OCI-LY1 (cell line): ENCODE measurements at regions not wholly inside any gene's neighbourhood (a gene's known extent, or its start where the extent isn't known, plus 50 kb on each side); places are given as distances from the start of the nearest gene placed in this dataset.

Source experiments
- H2AFZ ChIP-seq: fragments of 200-600 bp; sonication (generic), shearing (Covaris generic); 2 replicates; pipeline ENCODE4 v1.6.0; 2014; ENCODE audit warnings: antibody characterized with exemption, mild to moderate bottlenecking, low read length
- H3F3A ChIP-seq: fragments of 200-600 bp; sonication (generic), shearing (Covaris generic); 2 replicates; pipeline ENCODE4 v1.6.0; 2014; ENCODE audit warnings: mild to moderate bottlenecking, antibody characterized with exemption, low read length, moderate library complexity; ENCODE audit not compliant: insufficient read depth
- H3K27ac ChIP-seq: fragments of 200-600 bp; sonication (generic); 2 replicates; pipeline ENCODE4 v1.5.1; 2014; ENCODE audit warnings: low read length, mixed run types, mild to moderate bottlenecking, low read depth; ENCODE audit not compliant: poor library complexity, severe bottlenecking
- H3K27me3 ChIP-seq: fragments of 200-600 bp; sonication (generic); 2 replicates; pipeline ENCODE4 v1.6.0; 2014; ENCODE audit warnings: antibody characterized with exemption, mild to moderate bottlenecking, low read length, moderate library complexity; ENCODE audit not compliant: insufficient read depth
- H3K36me3 ChIP-seq: fragments of 200-600 bp; sonication (generic); 2 replicates; pipeline ENCODE4 v1.6.1; 2014; ENCODE audit warnings: mild to moderate bottlenecking, antibody characterized with exemption, low read length, moderate library complexity, mixed read lengths; ENCODE audit not compliant: insufficient read depth
- H3K4me1 ChIP-seq: fragments of 200-600 bp; sonication (generic); 2 replicates; pipeline ENCODE4 v1.5.1; 2014; ENCODE audit warnings: mild to moderate bottlenecking, low read length, moderate library complexity; ENCODE audit not compliant: insufficient read depth, severe bottlenecking
- H3K4me2 ChIP-seq: fragments of 200-600 bp; sonication (generic), shearing (Covaris generic); 2 replicates; pipeline ENCODE4 v1.6.1; 2014; ENCODE audit warnings: low read length
- H3K4me3 ChIP-seq: fragments of 200-600 bp; sonication (generic); 2 replicates; pipeline ENCODE4 v1.5.1; 2014; ENCODE audit warnings: low read length, low read depth, mild to moderate bottlenecking, mixed read lengths; ENCODE audit not compliant: poor library complexity, severe bottlenecking
- H3K79me2 ChIP-seq: fragments of 200-600 bp; shearing (Covaris generic); 2 replicates; pipeline ENCODE4 v1.6.1; 2016; ENCODE audit warnings: mixed run types, low read length, mixed read lengths; ENCODE audit not compliant: insufficient read depth
- H3K9ac ChIP-seq: fragments of 200-600 bp; sonication (generic), shearing (Covaris generic); 2 replicates; pipeline ENCODE4 v1.6.1; 2014; ENCODE audit warnings: mild to moderate bottlenecking, low read length, mixed read lengths
- H3K9me2 ChIP-seq: fragments of 200-600 bp; sonication (generic), shearing (Covaris generic); 2 replicates; pipeline ENCODE4 v1.6.1; 2014; ENCODE audit warnings: low read depth, mild to moderate bottlenecking, low read length, mixed read lengths
- H3K9me3 ChIP-seq: fragments of 200-600 bp; shearing (Covaris generic); 2 replicates; pipeline ENCODE4 v1.6.1; 2014; ENCODE audit warnings: low read length, mixed read lengths
- H4K20me1 ChIP-seq: fragments of 200-600 bp; sonication (generic), shearing (Covaris generic); 2 replicates; pipeline ENCODE4 v1.6.0; 2016; ENCODE audit warnings: mild to moderate bottlenecking, low read length; ENCODE audit not compliant: insufficient read depth
- EZH2 ChIP-seq: fragments of 200-600 bp; sonication (generic), shearing (Covaris generic); IDR thresholded peaks from 2 replicates; pipeline ENCODE4 v1.8.0; 2017; ENCODE audit warnings: borderline replicate concordance, mixed run types, mild to moderate bottlenecking, antibody characterized with exemption, low read length, moderate library complexity, mixed read lengths
- TF ChIP-seq, protein P1 (sequence below): fragments of 200-600 bp; sonication (generic), shearing (Covaris generic); IDR thresholded peaks from 2 replicates; pipeline ENCODE4 v1.5.1; 2017; ENCODE audit warnings: mild to moderate bottlenecking, antibody characterized with exemption, low read length, moderate library complexity, mixed read lengths

DNA sequence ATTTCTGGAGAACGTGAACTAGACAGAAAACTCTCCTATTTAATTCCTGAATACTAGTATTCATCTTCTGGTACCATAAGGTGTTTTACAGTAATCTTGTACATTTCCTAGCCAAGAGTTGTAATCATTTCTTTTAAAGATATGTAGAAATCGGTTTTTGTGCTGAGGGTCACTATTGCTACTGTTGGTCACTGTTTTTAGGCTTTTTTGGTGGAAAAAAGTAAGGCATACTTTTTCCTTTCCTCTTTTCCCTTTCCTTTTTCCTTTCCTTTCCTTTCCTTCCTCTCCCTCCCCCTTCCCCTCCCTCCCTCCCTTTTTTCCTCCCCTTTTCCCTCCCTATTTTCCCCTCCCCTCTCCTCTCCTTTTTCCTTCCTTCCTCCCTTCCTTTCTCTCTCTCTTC lies 706.4 kb upstream of the GOT2 start:
- H3K27ac ChIP-seq: no peak overlapping the region
- H3K27me3 ChIP-seq: no peaks in the 10 kb centered on the region
- H3K79me2 ChIP-seq: no peaks in the 10 kb centered on the region
- no peaks in the 10 kb centered on the region for H3K4me1 ChIP-seq
- no peak overlapping the region for H3K4me2 ChIP-seq
- no peaks in the 10 kb centered on the region for H3K9me2 ChIP-seq
- no peak overlapping the region for H3K9ac ChIP-seq
- TF ChIP-seq, protein P1, sequence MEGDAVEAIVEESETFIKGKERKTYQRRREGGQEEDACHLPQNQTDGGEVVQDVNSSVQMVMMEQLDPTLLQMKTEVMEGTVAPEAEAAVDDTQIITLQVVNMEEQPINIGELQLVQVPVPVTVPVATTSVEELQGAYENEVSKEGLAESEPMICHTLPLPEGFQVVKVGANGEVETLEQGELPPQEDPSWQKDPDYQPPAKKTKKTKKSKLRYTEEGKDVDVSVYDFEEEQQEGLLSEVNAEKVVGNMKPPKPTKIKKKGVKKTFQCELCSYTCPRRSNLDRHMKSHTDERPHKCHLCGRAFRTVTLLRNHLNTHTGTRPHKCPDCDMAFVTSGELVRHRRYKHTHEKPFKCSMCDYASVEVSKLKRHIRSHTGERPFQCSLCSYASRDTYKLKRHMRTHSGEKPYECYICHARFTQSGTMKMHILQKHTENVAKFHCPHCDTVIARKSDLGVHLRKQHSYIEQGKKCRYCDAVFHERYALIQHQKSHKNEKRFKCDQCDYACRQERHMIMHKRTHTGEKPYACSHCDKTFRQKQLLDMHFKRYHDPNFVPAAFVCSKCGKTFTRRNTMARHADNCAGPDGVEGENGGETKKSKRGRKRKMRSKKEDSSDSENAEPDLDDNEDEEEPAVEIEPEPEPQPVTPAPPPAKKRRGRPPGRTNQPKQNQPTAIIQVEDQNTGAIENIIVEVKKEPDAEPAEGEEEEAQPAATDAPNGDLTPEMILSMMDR: no peak
- no peak for TF ChIP-seq EZH2
- no peaks in the 10 kb centered on the region for H4K20me1 ChIP-seq
- H3F3A ChIP-seq: no peaks in the 10 kb centered on the region
- no peak overlapping the region for H3K4me3 ChIP-seq
- H2AFZ ChIP-seq: no peak overlapping the region
- H3K9me3 ChIP-seq: no peaks in the 10 kb centered on the region
- no peaks in the 10 kb centered on the region for H3K36me3 ChIP-seq

- no peak overlapping the region for H3K4me2 ChIP-seq
- no peaks in the 10 kb centered on the region for H4K20me1 ChIP-seq
- H3K36me3 ChIP-seq: no peaks in the 10 kb centered on the region
- H3K4me3 ChIP-seq: no peak overlapping the region
- no peaks in the 10 kb centered on the region for H3K79me2 ChIP-seq
- no peaks in the 10 kb centered on the region for H3K4me1 ChIP-seq
- H2AFZ ChIP-seq: no peak overlapping the region
- H3K9me2 ChIP-seq: no peaks in the 10 kb centered on the region
- H3K27me3 ChIP-seq: no peaks in the 10 kb centered on the region
- TF ChIP-seq, protein P1: no peak
- H3K27ac ChIP-seq: no peak overlapping the region
- H3F3A ChIP-seq: no peaks in the 10 kb centered on the region
- no peaks in the 10 kb centered on the region for H3K9me3 ChIP-seq
- no peak overlapping the region for H3K9ac ChIP-seq
These were observed 698.8 kb upstream of the GOT2 start for GRCh38 chr16:59432896-59433295.

DNA sequence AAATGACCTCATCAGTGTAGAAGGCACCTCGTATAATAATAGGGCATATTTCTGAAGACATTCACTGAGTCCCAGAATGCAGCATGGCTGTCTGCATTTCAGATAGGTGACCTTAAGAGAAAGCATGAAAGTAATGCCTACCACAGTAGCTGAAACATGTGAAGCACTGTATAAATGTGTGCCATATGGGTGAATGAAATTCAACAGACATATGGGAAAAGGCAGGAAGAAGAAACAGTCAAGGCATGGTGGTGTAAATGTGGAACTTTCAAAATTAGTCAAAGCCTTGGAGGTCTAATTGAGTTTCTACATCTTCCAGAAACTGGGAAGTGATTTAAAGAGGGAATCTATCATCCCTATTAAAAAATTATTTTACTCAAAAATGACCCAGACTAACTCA lies 698.2 kb upstream of the GOT2 start:
- no peak overlapping the region for H2AFZ ChIP-seq
- TF ChIP-seq EZH2: no peak
- TF ChIP-seq, protein P1: no peak
- H3K9me2 ChIP-seq: no peaks in the 10 kb centered on the region
- H4K20me1 ChIP-seq: no peaks in the 10 kb centered on the region
- no peak overlapping the region for H3K9ac ChIP-seq
- no peaks in the 10 kb centered on the region for H3K27me3 ChIP-seq
- no peaks in the 10 kb centered on the region for H3K79me2 ChIP-seq
- no peak overlapping the region for H3K4me3 ChIP-seq
- no peak overlapping the region for H3K4me2 ChIP-seq
- no peak overlapping the region for H3K27ac ChIP-seq
- no peaks in the 10 kb centered on the region for H3K36me3 ChIP-seq
- H3K4me1 ChIP-seq: no peaks in the 10 kb centered on the region
- H3F3A ChIP-seq: no peaks in the 10 kb centered on the region
- no peaks in the 10 kb centered on the region for H3K9me3 ChIP-seq
